Upper lobe of left lung (tissue), 6 donors: ENCODE measurements at regions not wholly inside any gene's neighbourhood (a gene's known extent, or its start where the extent isn't known, plus 50 kb on each side); places are given as distances from the start of the nearest gene placed in this dataset.

Source experiments
- ATAC-seq, 2 donors: fragments of 200-7000 bp; cut with Tn5 transposase; one replicate each; pipeline ENCODE4 v1.9.1; 2022; ENCODE audit warnings: mild to moderate bottlenecking in 2 of 2, moderate library complexity in 2 of 2; ENCODE audit not compliant: low FRiP score in 2 of 2
- DNase-seq, 2 donors: peaks; one replicate each; pipeline ENCODE4 v3.0.0-alpha.2; 2019 to 2020
- H3K27ac ChIP-seq, 4 donors: fragments of 200-600 bp; sonication (generic); one replicate each; pipeline ENCODE4 v1.5.1; 2016 to 2019
- H3K27me3 ChIP-seq, 4 donors: fragments of 200-600 bp; sonication (generic); one replicate each; pipeline ENCODE4 v1.5.1; 2017 to 2019
- H3K36me3 ChIP-seq, 4 donors: fragments of 200-600 bp; sonication (generic); one replicate each; pipeline ENCODE4 v1.5.1; 2016 to 2019
- H3K4me1 ChIP-seq, 4 donors: fragments of 200-600 bp; sonication (generic); one replicate each; pipeline ENCODE4 v1.5.1; 2018 to 2019
- H3K4me3 ChIP-seq, 4 donors: fragments of 200-600 bp; sonication (generic); one replicate each; pipeline ENCODE4 v1.5.1; 2017 to 2019; ENCODE audit warnings: mild to moderate bottlenecking in 2 of 4, moderate library complexity in 1 of 4
- H3K9me3 ChIP-seq, 4 donors: fragments of 200-600 bp; sonication (generic); one replicate each; pipeline ENCODE4 v1.5.1; 2018 to 2019
- CTCF ChIP-seq, 6 experiments: fragments of 450-650 bp in 4 of 6; fragments of 200-600 bp in 2 of 6; sonication (generic) in 2 of 6; IDR thresholded peaks; one replicate each; pipeline ENCODE4 v1.5.1; 2016 to 2019; ENCODE audit warnings: antibody characterized with exemption in 6 of 6
- EP300 ChIP-seq, 4 donors: sonication (generic); formaldehyde crosslinking; IDR thresholded peaks; one replicate each; pipeline ENCODE4 v1.5.1; 2017; ENCODE audit warnings: antibody characterized with exemption in 4 of 4, control low read depth in 2 of 4
- POLR2A ChIP-seq, 4 donors: fragments of 450-650 bp; IDR thresholded peaks; one replicate each; pipeline ENCODE4 v1.5.1; 2016 to 2017; ENCODE audit warnings: antibody characterized with exemption in 4 of 4, mild to moderate bottlenecking in 2 of 4
- POLR2AphosphoS5 ChIP-seq, 2 donors: sonication (generic); formaldehyde crosslinking; IDR thresholded peaks; one replicate each; pipeline ENCODE4 v1.5.1; 2017; ENCODE audit warnings: antibody characterized with exemption in 2 of 2
- whole genome bisulfite sequencing, 2 donors: methylation state at CpG; one replicate each; pipeline ENCODE4 v1.1.5; 2017 to 2018; 5-methylcytosine and 5-hydroxymethylcytosine counted together
- donor health status: DM: no; HTN: no; CAD: no; lungs with moderate emphysema.
- donor health status: DM: no; HTN: yes; CAD: no; lungs with severe emphysema.

DNA sequence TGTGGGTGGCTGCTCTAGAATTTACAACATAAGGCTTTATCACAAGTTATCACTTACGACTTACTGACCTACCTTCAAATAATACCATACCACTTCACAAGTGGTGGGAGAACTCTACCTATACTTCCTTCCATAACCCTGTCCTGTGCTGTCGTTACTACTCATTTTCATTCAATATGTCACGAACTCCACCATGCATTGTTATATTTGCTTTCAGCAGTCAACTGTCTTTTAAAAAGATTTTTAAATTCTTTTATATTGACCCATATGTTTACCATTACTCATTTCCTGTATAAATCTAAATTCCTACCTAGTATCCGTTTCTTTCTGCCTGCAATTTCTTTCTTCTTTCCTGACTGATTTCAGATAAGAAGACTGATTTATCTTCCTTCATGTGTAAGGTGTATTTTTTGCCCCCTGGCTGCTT, 200.0 kb downstream of the KLF12 start:
- H3K36me3 ChIP-seq, result no peaks in the 10 kb centered on the region
- H3K9me3 ChIP-seq, result no peaks in the 10 kb centered on the region
- no peaks in the 10 kb centered on the region for H3K27me3 ChIP-seq
- H3K4me1 ChIP-seq, result no peaks in the 10 kb centered on the region
- H3K27ac ChIP-seq, result no peak overlapping the region
- H3K4me3 ChIP-seq, result no peak overlapping the region
- WGBS, 2 donors, result 64 to 67% methylated on average over 4 of the region's 4 CpGs
- DNase-seq (no peak), ATAC-seq (no peak)
- TF ChIP-seq POLR2AphosphoS5 (IDR thresholded peaks at IDR 0.05) (no peak), EP300 (IDR thresholded peaks at IDR 0.05) (no peak), POLR2A (IDR thresholded peaks at IDR 0.05) (no peak)

- no peak for TF ChIP-seq POLR2A (IDR thresholded peaks at IDR 0.05)
- no peak for TF ChIP-seq EP300 (IDR thresholded peaks at IDR 0.05)
- TF ChIP-seq POLR2AphosphoS5 (IDR thresholded peaks at IDR 0.05), result no peak
- TF ChIP-seq CTCF (IDR thresholded peaks at IDR 0.05), result no peak
- ATAC-seq (no peak), DNase-seq (no peak)
- 97% methylated on average over 2 of the region's 2 CpGs for WGBS, 2 donors
- Histone ChIP-seq H3K27ac (no peak overlapping the region), H3K36me3 (no peaks in the 10 kb centered on the region), H3K9me3 (no peaks in the 10 kb centered on the region), H3K4me3 (no peak overlapping the region), H3K4me1 (no peaks in the 10 kb centered on the region), H3K27me3 (no peaks in the 10 kb centered on the region)
Observed at GRCh38 chr13:73933795-73934194, 200.4 kb downstream of the KLF12 start.

GRCh38 chr13:73932091-73932490, 202.1 kb downstream of the KLF12 start:
- DNase-seq (no peak), ATAC-seq (no peak)
- H3K27me3 ChIP-seq, result no peaks in the 10 kb centered on the region
- no peaks in the 10 kb centered on the region for H3K9me3 ChIP-seq
- WGBS, 2 donors, result 76 to 79% methylated on average over 2 of the region's 2 CpGs
- no peak overlapping the region for H3K4me3 ChIP-seq
- TF ChIP-seq POLR2AphosphoS5 (IDR thresholded peaks at IDR 0.05) (no peak), POLR2A (IDR thresholded peaks at IDR 0.05) (no peak), EP300 (IDR thresholded peaks at IDR 0.05) (no peak), CTCF (IDR thresholded peaks at IDR 0.05) (no peak)
- H3K4me1 ChIP-seq, result no peaks in the 10 kb centered on the region
- no peak overlapping the region for H3K27ac ChIP-seq
- H3K36me3 ChIP-seq, result no peaks in the 10 kb centered on the region

DNA sequence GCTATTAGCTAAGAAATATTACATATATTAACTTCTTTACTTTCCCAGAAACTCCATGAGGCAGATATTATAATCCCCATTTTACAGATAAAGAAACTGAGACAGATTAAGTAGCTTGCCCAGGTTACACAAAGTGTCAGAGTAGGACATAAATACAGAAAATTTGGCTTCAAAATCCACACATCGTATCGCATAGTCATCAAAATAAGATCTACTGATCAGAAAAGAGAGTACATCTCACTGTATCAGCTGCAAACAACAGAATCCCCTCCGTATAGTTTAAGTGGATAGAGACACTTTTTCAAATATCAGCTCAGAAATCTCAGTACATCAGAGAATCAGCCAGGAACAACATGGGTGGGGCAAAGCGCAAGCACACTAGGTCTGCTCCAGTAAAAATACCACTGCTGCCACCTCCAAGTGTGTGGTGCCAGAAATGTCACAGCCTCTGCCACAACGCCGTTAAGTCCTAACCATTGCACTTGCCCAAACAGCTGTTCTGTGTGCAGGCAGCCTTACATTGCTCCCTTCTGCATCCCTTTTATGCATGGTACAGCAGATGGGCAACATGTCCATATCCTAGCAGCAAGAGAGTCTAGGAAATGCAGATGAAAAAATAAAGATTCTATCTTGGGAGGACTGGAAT, 204.8 kb downstream of the KLF12 start:
- no peak for DNase-seq
- no peak for ATAC-seq
- Histone ChIP-seq H3K36me3 (no peaks in the 10 kb centered on the region), H3K27ac (no peak overlapping the region), H3K27me3 (no peaks in the 10 kb centered on the region), H3K4me1 (no peaks in the 10 kb centered on the region), H3K4me3 (no peak overlapping the region), H3K9me3 (no peaks in the 10 kb centered on the region)
- WGBS, 2 donors, result 86 to 88% methylated on average over 6 of the region's 6 CpGs
- TF ChIP-seq POLR2A (IDR thresholded peaks at IDR 0.05) (no peak), EP300 (IDR thresholded peaks at IDR 0.05) (no peak), CTCF (IDR thresholded peaks at IDR 0.05) (no peak), POLR2AphosphoS5 (IDR thresholded peaks at IDR 0.05) (no peak)

DNA sequence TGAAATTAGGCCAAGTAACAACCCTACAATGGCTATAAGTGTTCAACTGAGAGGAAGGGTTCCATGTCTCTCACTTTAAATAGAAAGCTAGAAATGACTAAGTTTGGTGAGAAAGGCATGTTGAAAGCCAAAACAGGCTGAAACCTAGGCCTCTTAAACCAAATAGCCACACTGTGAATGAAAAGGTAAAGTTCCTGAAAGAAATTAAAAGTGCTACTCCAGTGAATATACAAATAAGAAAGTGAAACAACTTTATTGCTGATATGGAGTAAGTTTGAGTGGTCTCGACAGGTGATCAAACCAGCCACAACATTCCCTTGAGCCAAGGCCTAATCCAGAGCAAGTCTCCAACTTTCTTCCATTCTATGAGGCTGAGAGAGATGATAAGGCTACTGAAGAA, 209.6 kb downstream of the KLF12 start:
- H3K36me3 ChIP-seq, result no peaks in the 10 kb centered on the region
- DNase-seq, result no peak
- no peak overlapping the region for H3K27ac ChIP-seq
- H3K4me3 ChIP-seq, result no peak overlapping the region
- ATAC-seq, result no peak
- 55 to 90% methylated on average over 1 of the region's 1 CpG for WGBS, 2 donors
- TF ChIP-seq CTCF (IDR thresholded peaks at IDR 0.05) (no peak), EP300 (IDR thresholded peaks at IDR 0.05) (no peak), POLR2A (IDR thresholded peaks at IDR 0.05) (no peak), POLR2AphosphoS5 (IDR thresholded peaks at IDR 0.05) (no peak)
- no peaks in the 10 kb centered on the region for H3K9me3 ChIP-seq
- H3K4me1 ChIP-seq, result no peaks in the 10 kb centered on the region
- H3K27me3 ChIP-seq, result no peaks in the 10 kb centered on the region
